ENCODE measurements at regions not wholly inside any gene's neighbourhood (a gene's known extent, or its start where the extent isn't known, plus 50 kb on each side); places are given as distances from the start of the nearest gene placed in this dataset.

DNA sequence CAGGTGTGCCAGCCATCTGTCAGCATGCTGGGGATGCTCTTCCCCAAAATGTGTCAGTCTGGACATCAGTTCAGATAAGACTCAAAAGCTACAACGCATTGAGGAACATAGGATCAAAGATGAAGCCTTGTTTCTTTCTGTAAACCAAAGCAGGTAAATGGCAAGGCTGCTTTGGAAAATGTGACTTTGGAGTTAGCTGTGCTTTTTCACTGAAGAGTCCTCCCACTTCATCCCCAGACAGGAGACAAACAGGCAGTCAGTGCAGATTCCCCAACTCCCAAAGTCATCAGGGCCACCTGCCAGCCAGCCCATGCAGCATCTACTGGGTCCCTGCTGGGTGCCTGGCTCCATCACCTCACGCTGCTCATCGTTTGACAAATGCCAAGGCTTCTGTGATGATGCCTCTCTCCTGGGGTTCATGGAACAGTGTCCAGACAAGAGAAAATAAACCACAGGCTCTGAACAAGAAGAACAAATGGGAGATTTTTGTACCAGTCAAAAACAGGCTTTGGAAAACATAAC lies 205.0 kb upstream of the BTBD3 start:
- no peaks in the 10 kb centered on the region for H3K36me3 ChIP-seq
- no peak overlapping the region for H3K4me3 ChIP-seq
- H3K9me3 ChIP-seq, result no peaks in the 10 kb centered on the region
- H3K27me3 ChIP-seq, result no peaks in the 10 kb centered on the region
- H3K27ac ChIP-seq, result no peak overlapping the region
- intact Hi-C loops (cut with DNase I; ENCODE audit: low total_unique reads), result no loop called here
- no peak for DNase-seq
- no peak for TF ChIP-seq POLR2A (IDR thresholded peaks at IDR 0.05)
- TF ChIP-seq, protein P1, sequence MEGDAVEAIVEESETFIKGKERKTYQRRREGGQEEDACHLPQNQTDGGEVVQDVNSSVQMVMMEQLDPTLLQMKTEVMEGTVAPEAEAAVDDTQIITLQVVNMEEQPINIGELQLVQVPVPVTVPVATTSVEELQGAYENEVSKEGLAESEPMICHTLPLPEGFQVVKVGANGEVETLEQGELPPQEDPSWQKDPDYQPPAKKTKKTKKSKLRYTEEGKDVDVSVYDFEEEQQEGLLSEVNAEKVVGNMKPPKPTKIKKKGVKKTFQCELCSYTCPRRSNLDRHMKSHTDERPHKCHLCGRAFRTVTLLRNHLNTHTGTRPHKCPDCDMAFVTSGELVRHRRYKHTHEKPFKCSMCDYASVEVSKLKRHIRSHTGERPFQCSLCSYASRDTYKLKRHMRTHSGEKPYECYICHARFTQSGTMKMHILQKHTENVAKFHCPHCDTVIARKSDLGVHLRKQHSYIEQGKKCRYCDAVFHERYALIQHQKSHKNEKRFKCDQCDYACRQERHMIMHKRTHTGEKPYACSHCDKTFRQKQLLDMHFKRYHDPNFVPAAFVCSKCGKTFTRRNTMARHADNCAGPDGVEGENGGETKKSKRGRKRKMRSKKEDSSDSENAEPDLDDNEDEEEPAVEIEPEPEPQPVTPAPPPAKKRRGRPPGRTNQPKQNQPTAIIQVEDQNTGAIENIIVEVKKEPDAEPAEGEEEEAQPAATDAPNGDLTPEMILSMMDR (IDR thresholded peaks at IDR 0.05), result no peak
- no peaks in the 10 kb centered on the region for H3K4me1 ChIP-seq

DNA sequence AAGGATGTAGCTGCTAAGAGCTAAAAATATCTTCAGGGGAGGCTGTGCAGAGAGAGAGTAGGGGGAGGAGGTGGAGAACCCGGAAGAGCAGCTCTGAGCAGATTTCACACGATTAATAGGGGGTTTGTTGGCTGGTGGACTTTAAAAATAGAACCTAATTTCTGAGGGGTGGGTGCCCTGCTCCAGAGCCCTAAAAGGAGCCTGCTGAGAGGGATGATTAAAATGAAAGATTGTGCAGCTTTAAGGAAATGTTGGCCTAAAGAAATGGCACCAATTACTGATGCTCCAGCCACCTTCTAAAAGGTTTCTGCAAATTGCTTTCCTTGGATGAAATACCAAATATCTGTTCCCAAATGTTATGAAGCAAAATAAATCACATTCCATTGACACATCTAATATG lies 202.8 kb upstream of the BTBD3 start:
- no peaks in the 10 kb centered on the region for H3K4me1 ChIP-seq
- peaks cover 0 to under 1% of the 10 kb centered on the region in 2 donors for H3K27me3 ChIP-seq
- H3K36me3 ChIP-seq, result no peaks in the 10 kb centered on the region
- intact Hi-C loops (cut with DNase I; ENCODE audit: low total_unique reads), result no loop called here
- H3K9me3 ChIP-seq, result no peaks in the 10 kb centered on the region
- TF ChIP-seq POLR2A (IDR thresholded peaks at IDR 0.05), result no peak
- TF ChIP-seq, protein P1 (IDR thresholded peaks at IDR 0.05), result no peak
- no peak for DNase-seq
- no peak overlapping the region for H3K4me3 ChIP-seq
- H3K27ac ChIP-seq, result no peak overlapping the region

DNA sequence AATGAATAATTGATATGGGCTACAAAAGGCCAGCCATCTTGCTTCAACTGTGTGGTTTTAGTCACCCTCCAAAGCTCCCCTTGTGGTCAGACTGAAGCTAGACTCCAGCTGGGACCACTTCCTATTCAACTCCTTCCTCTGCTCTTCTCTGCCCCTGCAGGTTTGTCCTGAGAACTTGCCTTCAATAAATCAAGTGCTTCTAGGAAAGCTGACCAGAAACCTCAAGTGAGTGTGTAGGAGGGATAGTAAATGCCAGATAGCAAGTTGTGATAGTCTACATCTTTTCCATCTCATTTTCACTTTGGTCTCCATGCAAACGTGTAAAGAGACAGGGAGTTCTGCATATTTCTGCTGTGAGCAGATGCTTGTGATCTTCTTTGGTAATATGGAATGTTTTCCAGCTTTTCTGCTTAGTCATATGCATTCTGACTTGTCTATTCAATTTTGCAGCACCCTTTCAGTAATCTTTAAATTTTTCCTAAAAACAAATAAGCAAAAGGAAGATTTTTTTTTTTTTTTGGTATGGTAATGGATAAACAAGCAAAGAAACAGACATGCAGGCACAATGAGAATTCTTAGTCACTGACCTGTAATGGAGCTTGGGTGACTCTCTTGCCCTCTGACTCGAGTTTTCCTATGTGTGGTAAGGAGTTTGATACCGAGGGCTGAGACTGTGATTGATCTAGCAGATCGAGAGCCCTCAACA lies 201.3 kb upstream of the BTBD3 start:
- DNase-seq, result no peak
- intact Hi-C loops (cut with DNase I; ENCODE audit: low total_unique reads), result no loop called here
- Histone ChIP-seq H3K27ac (no peak overlapping the region), H3K36me3 (no peaks in the 10 kb centered on the region), H3K27me3 (peaks cover 0 to 3% of the 10 kb centered on the region in 2 donors), H3K9me3 (no peaks in the 10 kb centered on the region), H3K4me3 (no peak overlapping the region), H3K4me1 (no peaks in the 10 kb centered on the region)
- no peak for TF ChIP-seq POLR2A (IDR thresholded peaks at IDR 0.05)
- TF ChIP-seq, protein P1 (IDR thresholded peaks at IDR 0.05), result no peak

DNA sequence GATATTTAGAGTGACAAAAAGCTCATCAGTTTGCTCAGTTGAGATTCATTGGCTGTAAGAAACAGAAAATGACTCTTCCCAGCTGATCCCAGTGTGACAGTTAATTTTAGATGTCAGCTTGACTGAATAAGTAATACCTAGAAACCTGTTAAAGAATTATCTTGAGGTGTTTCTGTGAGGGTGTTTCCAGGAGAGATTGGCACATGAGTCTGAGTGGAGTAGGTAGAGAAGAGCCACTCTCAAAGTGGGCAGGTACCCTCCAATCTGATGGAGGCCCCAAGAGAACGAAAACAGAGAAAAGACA lies 200.8 kb upstream of the BTBD3 start:
- H3K27ac ChIP-seq, result no peak overlapping the region
- TF ChIP-seq, protein P1 (IDR thresholded peaks at IDR 0.05), result no peak
- TF ChIP-seq POLR2A (IDR thresholded peaks at IDR 0.05), result no peak
- no peaks in the 10 kb centered on the region for H3K4me1 ChIP-seq
- no peaks in the 10 kb centered on the region for H3K36me3 ChIP-seq
- no peaks in the 10 kb centered on the region for H3K9me3 ChIP-seq
- no peak for DNase-seq
- intact Hi-C loops (cut with DNase I; ENCODE audit: low total_unique reads), result no loop called here
- H3K4me3 ChIP-seq, result no peak overlapping the region
- peaks cover 0 to 3% of the 10 kb centered on the region in 2 donors for H3K27me3 ChIP-seq

DNA sequence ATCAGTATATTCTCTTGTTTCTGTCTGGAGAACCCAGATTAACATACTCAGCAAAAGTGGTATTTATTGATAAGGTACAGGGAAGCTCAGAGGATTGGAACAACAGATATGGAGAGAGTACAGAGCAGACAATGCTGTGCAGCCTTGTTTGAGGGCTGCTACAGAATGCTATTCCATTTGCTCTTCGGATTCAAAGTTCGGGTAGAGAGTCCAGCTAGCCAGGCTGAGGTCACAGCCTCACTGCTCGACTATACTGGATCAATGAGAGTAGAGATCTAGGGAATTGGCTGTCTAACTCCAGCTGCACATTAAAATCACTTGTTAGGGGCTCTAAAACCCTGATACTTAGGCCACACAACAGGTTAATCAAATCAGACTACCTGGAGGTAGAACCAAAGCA lies 200.1 kb upstream of the BTBD3 start:
- no peak overlapping the region for H3K4me3 ChIP-seq
- H3K27ac ChIP-seq, result no peak overlapping the region
- no peak for TF ChIP-seq POLR2A (IDR thresholded peaks at IDR 0.05)
- TF ChIP-seq, protein P1 (IDR thresholded peaks at IDR 0.05), result no peak
- no peaks in the 10 kb centered on the region for H3K36me3 ChIP-seq
- peaks cover 0 to 3% of the 10 kb centered on the region in 2 donors for H3K27me3 ChIP-seq
- no peaks in the 10 kb centered on the region for H3K4me1 ChIP-seq
- no peak for DNase-seq
- no peaks in the 10 kb centered on the region for H3K9me3 ChIP-seq
- intact Hi-C loops (cut with DNase I; ENCODE audit: low total_unique reads), result no loop called here

Data from uterus (tissue), 3 donors.